ENCODE measurements at regions not wholly inside any gene's neighbourhood (a gene's known extent, or its start where the extent isn't known, plus 50 kb on each side); places are given as distances from the start of the nearest gene placed in this dataset.

DNA sequence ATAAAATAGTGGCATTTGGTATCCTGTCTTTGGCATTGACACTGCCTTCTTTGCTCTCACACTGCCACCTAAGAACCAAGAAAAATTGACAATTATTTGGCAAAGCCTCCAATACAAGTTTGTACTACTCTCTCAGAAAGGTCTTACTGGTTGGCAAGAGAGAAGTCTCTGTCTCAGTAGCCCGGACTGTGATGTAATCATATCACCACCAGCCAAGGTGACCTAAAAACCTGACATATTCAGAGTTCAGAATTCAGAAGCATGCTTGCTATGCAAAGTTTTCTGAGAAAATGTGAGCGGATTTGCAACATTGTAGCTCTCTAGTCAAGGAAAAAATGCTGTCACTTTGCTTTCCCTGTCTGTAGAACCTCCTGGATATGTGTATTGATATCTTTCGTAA lies 196.0 kb downstream of the CDH7 start:
- TF ChIP-seq, protein P1, sequence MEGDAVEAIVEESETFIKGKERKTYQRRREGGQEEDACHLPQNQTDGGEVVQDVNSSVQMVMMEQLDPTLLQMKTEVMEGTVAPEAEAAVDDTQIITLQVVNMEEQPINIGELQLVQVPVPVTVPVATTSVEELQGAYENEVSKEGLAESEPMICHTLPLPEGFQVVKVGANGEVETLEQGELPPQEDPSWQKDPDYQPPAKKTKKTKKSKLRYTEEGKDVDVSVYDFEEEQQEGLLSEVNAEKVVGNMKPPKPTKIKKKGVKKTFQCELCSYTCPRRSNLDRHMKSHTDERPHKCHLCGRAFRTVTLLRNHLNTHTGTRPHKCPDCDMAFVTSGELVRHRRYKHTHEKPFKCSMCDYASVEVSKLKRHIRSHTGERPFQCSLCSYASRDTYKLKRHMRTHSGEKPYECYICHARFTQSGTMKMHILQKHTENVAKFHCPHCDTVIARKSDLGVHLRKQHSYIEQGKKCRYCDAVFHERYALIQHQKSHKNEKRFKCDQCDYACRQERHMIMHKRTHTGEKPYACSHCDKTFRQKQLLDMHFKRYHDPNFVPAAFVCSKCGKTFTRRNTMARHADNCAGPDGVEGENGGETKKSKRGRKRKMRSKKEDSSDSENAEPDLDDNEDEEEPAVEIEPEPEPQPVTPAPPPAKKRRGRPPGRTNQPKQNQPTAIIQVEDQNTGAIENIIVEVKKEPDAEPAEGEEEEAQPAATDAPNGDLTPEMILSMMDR (IDR thresholded peaks at IDR 0.05), result no peak
- TF ChIP-seq POLR2AphosphoS5 (IDR thresholded peaks at IDR 0.05), result no peak
